GM12873 (cell line): ENCODE measurements at regions not wholly inside any gene's neighbourhood (a gene's known extent, or its start where the extent isn't known, plus 50 kb on each side); places are given as distances from the start of the nearest gene placed in this dataset.

ENCODE experiments used
- TF ChIP-seq, protein P1 (sequence below): IDR thresholded peaks from 2 replicates; pipeline ENCODE4 v1.5.1; 2012; ENCODE audit warnings: low read depth, mild to moderate bottlenecking, moderate library complexity, low read length, control low read depth; ENCODE audit not compliant: insufficient read depth; ENCODE audit errors: missing control alignments

DNA sequence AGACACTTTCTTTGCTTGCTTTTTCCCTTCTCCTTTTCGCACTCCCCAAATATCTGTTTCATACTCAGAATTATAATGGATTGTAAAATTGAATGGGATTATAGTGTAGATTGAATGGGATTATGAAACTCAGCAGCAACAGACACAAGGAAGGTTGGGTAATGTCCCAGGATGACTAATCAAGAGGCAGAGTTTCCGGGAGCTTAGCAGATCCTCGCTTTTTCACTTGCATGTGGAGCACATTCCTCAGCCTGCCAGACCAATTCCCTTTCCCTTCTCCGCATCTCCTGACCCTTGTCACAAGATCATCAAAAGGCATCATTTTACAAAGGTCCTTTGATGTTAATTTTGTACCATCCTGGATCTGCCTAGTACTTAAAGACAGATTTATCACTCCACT lies 55.1 kb upstream of the SLC1A1 start:
- TF ChIP-seq, protein P1, sequence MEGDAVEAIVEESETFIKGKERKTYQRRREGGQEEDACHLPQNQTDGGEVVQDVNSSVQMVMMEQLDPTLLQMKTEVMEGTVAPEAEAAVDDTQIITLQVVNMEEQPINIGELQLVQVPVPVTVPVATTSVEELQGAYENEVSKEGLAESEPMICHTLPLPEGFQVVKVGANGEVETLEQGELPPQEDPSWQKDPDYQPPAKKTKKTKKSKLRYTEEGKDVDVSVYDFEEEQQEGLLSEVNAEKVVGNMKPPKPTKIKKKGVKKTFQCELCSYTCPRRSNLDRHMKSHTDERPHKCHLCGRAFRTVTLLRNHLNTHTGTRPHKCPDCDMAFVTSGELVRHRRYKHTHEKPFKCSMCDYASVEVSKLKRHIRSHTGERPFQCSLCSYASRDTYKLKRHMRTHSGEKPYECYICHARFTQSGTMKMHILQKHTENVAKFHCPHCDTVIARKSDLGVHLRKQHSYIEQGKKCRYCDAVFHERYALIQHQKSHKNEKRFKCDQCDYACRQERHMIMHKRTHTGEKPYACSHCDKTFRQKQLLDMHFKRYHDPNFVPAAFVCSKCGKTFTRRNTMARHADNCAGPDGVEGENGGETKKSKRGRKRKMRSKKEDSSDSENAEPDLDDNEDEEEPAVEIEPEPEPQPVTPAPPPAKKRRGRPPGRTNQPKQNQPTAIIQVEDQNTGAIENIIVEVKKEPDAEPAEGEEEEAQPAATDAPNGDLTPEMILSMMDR: no peak

DNA sequence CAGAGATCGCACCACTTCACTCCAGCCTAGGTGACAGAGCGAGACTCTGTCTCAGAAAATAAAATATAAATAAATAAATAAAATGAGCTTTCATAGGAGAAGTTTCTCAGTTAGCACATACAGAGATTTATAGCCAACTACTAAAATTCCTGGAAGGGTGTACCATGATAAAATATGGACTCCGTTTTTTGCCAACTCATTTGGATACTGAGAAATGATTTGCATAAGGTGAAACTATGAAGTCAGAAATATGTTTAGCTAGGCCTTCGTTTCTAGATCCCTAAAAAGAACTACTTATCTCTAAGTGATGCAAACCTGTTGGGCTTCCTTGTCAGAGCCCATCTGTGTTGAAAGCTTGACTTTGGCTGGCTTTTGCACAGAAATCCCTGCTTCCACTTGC lies 56.9 kb upstream of the SLC1A1 start:
- TF ChIP-seq, protein P1: no peak

DNA sequence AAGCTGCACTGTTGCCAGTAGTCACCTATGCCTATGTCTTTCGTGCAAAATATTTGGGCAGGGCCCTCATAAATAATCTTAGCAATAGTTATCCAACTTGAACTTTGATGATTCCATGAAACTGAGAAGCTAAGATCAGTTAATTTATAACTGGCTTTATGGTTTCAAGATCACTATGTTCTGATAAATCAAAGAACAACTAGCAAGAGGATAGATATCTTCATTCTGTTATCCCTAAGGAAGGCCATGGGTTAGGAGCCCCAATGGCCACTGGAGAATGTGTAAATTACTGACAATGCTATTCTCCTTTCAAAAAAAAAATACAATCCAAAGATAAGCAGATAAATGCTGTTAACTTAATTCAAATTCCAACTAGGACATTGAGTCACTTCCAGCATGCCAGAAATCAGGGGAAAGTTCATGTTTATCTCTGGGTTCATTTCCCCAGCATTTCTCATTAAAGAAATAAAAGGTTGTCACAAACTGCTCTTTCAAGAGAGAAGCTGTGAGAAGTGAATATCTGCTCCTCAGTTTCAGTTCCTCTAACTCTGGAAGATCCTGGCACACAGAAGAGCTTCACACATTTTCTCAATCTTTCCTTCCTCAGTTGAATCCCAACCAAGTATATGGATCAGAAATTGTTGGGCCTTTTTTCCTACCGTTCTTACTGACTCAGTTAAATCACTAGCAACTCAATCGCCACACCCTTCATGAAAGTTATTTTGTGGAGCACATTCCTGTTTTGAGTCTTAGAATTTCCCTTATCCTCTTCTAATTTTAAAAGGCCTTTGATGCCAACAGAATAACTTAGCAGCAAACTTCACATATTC lies 59.6 kb upstream of the SLC1A1 start:
- TF ChIP-seq, protein P1: no peak

DNA sequence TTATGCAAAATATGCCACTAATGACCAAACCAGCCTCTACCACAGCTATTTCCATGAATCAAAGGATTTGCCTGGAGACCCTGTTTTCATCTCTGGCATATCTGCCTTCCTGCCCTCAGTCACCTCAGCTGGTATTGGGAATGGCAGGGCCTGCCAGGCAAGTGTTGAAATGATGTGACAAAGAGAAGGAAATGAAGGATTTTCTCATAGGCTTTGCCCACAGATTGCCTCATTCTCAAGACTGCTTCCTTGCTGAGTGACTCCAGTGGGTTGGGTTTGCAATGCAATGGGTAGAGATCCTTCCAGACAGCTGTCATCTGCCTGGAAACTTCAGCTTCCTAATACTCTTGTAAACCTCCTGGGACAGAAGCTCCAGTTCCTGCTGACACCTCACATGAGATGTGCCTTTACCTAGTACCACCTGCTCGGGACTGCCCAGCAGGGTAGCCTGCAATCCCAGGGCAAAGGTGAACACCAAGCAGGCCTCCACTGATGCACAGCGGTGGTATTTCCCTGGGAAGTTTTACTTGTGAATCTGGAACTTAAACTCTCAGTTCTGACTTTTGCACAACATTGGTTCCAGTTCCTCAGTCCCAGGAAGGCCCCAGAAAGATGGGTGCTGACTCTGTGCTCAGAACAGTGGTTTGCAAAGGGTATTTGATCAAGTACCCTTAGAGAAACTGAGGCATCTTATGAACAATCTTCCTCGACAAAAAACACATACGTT lies 64.8 kb upstream of the SLC1A1 start:
- TF ChIP-seq, protein P1: no peak

DNA sequence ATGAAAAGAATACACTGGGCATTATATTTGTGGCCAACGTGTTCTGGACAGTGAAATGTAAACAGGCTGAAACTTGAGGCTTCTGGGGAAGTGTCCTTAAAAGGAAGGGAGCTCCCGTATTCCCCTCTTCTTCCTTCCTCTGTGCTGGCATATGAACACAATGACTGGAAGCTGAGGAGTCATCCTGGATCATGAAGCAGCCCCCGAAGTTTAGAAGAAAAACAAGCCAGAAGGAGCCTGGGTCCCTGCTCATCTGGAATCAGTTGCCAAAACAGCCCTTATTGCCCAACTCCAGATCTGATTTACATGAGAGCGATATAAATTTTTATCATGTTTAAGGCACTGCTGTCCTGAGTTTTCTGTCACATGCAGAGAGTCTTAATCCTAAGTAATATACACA lies 65.4 kb upstream of the SLC1A1 start:
- TF ChIP-seq, protein P1: no peak

DNA sequence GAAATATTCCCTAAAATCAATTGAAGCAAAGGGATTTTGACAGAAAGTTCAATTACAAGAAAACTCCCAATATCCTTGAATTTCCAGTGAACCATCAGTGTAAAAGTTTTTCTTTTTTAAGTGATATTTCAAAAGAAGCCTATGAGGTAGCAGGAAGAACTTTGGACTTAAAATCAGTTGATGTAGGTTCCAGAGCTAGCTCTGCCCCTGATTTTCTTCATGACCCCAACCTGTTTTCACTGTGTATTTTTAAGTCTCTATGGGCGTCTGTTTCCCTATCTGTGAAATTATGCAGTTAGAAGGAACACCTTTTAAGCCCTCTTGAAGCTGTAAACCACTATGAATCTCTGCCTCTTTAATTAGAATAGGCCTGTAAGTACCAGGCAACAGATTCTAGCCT lies 66.2 kb upstream of the SLC1A1 start:
- TF ChIP-seq, protein P1: no peak

DNA sequence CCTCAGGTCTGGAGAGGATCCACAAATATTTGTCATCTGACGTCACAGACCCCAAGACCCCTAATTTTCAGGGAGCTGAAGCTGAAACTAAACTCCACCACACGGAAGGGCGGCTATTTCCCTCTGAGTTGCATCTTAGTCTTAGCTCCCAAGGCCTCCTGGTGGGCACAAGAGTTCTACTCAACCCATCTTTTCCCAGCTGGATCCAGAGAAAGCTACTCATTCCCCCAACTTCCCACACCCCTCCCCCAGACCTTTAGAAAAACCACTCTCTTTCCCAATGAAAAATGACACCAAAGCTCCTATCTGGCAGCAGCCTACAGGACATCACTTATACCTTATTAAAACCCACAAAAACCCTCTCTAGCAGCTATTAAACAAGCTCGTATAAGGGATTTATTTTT lies 67.1 kb upstream of the SLC1A1 start:
- TF ChIP-seq, protein P1: no peak
